ENCODE measurements at regions not wholly inside any gene's neighbourhood (a gene's known extent, or its start where the extent isn't known, plus 50 kb on each side); places are given as distances from the start of the nearest gene placed in this dataset.

DNA sequence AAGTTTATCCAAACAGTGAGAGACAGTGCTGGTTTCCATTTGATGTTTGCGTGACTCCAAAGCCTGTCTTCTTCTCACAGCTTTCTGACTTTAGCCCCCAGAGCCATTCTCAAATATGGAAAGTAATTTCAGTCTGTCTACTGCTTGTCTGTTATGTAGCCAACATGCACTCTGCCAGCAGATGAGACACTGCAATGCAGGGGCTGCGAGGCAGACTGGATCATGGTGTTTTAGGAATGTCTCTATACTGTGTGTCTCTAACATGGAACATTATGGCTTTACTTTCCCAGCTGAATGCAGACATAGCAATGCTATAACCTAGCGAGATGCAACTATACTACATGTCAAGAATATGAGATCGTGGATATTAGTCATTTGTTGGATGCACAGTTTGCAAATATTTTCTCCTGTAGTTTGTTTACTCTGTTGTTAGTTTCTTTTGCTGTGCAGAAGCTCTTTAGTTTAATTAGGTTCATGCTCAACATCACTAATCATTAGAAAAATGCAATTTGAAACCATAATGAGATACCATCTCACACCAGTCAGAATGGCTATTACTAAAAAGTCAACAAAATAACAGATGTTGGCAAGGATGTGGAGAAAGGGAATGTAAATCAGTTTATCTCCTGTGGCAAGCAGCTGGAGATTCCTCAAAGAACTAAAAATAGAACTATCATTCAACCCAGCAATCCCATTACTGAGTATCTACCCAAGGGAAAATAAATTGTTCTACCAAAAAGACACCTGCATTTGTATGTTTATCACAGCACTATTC, 235.8 kb upstream of the TMTC1 start:
- TF ChIP-seq, protein P1, sequence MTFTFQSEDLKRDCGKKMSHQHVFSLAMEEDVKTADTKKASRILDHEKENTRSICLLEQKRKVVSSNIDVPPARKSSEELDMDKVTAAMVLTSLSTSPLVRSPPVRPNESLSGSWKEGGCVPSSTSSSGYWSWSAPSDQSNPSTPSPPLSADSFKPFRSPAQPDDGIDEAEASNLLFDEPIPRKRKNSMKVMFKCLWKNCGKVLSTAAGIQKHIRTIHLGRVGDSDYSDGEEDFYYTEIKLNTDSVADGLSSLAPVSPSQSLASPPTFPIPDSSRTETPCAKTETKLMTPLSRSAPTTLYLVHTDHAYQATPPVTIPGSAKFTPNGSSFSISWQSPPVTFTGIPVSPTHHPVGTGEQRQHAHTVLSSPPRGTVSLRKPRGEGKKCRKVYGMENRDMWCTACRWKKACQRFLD (tag by site-specific recombination; IDR thresholded peaks at IDR 0.05): no peak
- TF ChIP-seq ZNF626 (tag by site-specific recombination; IDR thresholded peaks at IDR 0.05) (no peak), ZNF311 (tag by site-specific recombination; IDR thresholded peaks at IDR 0.05; ENCODE audit: borderline replicate concordance) (no peak), ZNF350 (tag by site-specific recombination; IDR thresholded peaks at IDR 0.05) (no peak), ZNF501 (tag by site-specific recombination; IDR thresholded peaks at IDR 0.05) (no peak), ZBTB8A (tag by site-specific recombination; IDR thresholded peaks at IDR 0.05) (no peak), ZFP37 (tag by site-specific recombination; IDR thresholded peaks at IDR 0.05) (no peak), ZNF221 (tag by site-specific recombination; IDR thresholded peaks at IDR 0.05; ENCODE audit: borderline replicate concordance) (no peak)
- TF ChIP-seq, protein P2, sequence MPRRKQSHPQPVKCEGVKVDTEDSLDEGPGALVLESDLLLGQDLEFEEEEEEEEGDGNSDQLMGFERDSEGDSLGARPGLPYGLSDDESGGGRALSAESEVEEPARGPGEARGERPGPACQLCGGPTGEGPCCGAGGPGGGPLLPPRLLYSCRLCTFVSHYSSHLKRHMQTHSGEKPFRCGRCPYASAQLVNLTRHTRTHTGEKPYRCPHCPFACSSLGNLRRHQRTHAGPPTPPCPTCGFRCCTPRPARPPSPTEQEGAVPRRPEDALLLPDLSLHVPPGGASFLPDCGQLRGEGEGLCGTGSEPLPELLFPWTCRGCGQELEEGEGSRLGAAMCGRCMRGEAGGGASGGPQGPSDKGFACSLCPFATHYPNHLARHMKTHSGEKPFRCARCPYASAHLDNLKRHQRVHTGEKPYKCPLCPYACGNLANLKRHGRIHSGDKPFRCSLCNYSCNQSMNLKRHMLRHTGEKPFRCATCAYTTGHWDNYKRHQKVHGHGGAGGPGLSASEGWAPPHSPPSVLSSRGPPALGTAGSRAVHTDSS (tag by site-specific recombination; IDR thresholded peaks at IDR 0.05): no peak
- Histone ChIP-seq H3K36me3 (ENCODE audit: control insufficient read depth in 2 of 2, insufficient read depth in 1 of 2, low read length in 2 of 2) (no peaks in the 10 kb centered on the region), H3K4me1 (ENCODE audit: control insufficient read depth, insufficient read depth, low read length) (no peaks in the 10 kb centered on the region), H3K27ac (ENCODE audit: extremely low read depth, low read depth, low read length) (no peak overlapping the region), H3K9me3 (ENCODE audit: control insufficient read depth, insufficient read depth, low read depth, low read length) (no peaks in the 10 kb centered on the region), H3K4me3 (ENCODE audit: low read depth, low read length) (no peak overlapping the region)
- ChIA-PET CTCF (interaction anchor here (0.5 kb wide), 1 partner anchor 22 kb away, joined by 3 read pairs; no protein-coding TSS in a partner anchor), POLR2A (no interaction called here)

DNA sequence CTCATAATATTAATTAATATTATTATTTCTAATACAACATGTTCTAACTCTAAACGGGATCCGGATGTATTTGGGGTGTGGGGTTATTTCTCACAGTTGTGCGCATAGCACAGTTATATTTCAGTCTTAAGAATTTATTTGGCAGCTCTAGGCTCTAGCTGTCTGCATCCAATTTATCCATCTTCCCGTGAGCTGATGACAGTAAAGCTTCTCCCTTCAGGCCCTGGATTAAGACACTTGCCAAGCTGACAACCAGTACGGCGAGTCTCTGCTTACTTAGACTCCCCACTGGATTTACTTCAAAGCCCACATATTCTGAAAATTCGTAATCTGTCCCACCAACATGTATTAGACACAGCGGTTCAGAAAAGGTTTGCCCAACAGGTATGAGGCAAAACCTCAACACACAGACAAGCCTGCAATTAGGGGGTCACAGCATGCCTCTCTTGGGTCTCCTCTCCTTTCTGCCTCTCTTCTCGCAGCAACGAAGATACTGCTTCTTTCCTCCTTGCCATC, 232.9 kb upstream of the TMTC1 start:
- H3K36me3 ChIP-seq (ENCODE audit: control insufficient read depth in 2 of 2, insufficient read depth in 1 of 2, low read length in 2 of 2): no peaks in the 10 kb centered on the region
- H3K27ac ChIP-seq (ENCODE audit: extremely low read depth, low read depth, low read length): no peak overlapping the region
- H3K4me3 ChIP-seq (ENCODE audit: low read depth, low read length): no peak overlapping the region
- H3K4me1 ChIP-seq (ENCODE audit: control insufficient read depth, insufficient read depth, low read length): no peaks in the 10 kb centered on the region
- TF ChIP-seq EGR2 (tag by site-specific recombination; IDR thresholded peaks at IDR 0.05; ENCODE audit: low read depth) (no peak), SCRT1 (tag by site-specific recombination; IDR thresholded peaks at IDR 0.05; ENCODE audit: borderline replicate concordance) (no peak), ZNF571 (tag by site-specific recombination; IDR thresholded peaks at IDR 0.05) (no peak)
- TF ChIP-seq, protein P3, sequence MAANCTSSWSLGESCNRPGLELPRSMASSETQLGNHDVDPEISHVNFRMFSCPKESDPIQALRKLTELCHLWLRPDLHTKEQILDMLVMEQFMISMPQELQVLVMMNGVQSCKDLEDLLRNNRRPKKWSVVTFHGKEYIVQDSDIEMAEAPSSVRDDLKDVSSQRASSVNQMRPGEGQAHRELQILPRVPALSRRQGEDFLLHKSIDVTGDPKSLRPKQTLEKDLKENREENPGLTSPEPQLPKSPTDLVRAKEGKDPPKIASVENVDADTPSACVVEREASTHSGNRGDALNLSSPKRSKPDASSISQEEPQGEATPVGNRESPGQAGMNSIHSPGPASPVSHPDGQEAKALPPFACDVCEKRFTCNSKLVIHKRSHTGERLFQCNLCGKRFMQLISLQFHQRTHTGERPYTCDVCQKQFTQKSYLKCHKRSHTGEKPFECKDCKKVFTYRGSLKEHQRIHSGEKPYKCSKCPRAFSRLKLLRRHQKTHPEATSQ (tag by site-specific recombination; IDR thresholded peaks at IDR 0.05): no peak
- TF ChIP-seq, protein P4, sequence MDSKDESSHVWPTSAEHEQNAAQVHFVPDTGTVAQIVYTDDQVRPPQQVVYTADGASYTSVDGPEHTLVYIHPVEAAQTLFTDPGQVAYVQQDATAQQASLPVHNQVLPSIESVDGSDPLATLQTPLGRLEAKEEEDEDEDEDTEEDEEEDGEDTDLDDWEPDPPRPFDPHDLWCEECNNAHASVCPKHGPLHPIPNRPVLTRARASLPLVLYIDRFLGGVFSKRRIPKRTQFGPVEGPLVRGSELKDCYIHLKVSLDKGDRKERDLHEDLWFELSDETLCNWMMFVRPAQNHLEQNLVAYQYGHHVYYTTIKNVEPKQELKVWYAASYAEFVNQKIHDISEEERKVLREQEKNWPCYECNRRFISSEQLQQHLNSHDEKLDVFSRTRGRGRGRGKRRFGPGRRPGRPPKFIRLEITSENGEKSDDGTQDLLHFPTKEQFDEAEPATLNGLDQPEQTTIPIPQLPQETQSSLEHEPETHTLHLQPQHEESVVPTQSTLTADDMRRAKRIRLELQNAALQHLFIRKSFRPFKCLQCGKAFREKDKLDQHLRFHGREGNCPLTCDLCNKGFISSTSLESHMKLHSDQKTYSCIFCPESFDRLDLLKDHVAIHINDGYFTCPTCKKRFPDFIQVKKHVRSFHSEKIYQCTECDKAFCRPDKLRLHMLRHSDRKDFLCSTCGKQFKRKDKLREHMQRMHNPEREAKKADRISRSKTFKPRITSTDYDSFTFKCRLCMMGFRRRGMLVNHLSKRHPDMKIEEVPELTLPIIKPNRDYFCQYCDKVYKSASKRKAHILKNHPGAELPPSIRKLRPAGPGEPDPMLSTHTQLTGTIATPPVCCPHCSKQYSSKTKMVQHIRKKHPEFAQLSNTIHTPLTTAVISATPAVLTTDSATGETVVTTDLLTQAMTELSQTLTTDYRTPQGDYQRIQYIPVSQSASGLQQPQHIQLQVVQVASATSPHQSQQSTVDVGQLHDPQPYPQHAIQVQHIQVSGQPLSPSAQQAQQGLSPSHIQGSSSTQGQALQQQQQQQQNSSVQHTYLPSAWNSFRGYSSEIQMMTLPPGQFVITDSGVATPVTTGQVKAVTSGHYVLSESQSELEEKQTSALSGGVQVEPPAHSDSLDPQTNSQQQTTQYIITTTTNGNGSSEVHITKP (tag by site-specific recombination; IDR thresholded peaks at IDR 0.05): no peak
- H3K9me3 ChIP-seq (ENCODE audit: control insufficient read depth, insufficient read depth, low read depth, low read length): no peaks in the 10 kb centered on the region
- CTCF ChIA-PET: no interaction called here
- POLR2A ChIA-PET: no interaction called here

Measured in HEK293 (cell line).